ENCODE measurements at regions not wholly inside any gene's neighbourhood (a gene's known extent, or its start where the extent isn't known, plus 50 kb on each side); places are given as distances from the start of the nearest gene placed in this dataset.

DNA sequence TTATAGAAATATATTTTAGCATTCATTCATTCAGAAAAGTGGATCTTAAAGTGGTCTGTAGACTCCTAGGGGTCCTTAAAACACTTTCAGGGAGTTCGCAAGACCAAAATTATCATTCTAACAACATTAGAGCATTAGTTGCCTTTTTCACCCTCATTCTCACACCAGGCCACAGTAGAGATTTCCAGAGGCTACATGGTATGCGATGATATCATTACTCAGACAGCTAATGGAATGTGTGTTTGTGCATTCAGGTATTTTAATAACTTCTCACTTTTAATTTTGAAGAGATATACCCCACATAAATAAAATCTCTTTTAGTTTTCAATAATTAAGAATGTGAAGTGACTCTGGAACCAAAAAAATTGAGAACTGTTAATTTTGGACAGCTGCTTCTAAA lies 206.9 kb downstream of the NSUN3 start:
- 79 to 90% (median 89%) methylated on average over 2 of the region's 2 CpGs for WGBS, 4 donors
- no peak overlapping the region for H3K27ac ChIP-seq
- TF ChIP-seq, protein P1, sequence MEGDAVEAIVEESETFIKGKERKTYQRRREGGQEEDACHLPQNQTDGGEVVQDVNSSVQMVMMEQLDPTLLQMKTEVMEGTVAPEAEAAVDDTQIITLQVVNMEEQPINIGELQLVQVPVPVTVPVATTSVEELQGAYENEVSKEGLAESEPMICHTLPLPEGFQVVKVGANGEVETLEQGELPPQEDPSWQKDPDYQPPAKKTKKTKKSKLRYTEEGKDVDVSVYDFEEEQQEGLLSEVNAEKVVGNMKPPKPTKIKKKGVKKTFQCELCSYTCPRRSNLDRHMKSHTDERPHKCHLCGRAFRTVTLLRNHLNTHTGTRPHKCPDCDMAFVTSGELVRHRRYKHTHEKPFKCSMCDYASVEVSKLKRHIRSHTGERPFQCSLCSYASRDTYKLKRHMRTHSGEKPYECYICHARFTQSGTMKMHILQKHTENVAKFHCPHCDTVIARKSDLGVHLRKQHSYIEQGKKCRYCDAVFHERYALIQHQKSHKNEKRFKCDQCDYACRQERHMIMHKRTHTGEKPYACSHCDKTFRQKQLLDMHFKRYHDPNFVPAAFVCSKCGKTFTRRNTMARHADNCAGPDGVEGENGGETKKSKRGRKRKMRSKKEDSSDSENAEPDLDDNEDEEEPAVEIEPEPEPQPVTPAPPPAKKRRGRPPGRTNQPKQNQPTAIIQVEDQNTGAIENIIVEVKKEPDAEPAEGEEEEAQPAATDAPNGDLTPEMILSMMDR (IDR thresholded peaks at IDR 0.05) = no peak
- TF ChIP-seq POLR2A (IDR thresholded peaks at IDR 0.05) = no peak
- no peaks in the 10 kb centered on the region for H3K27me3 ChIP-seq
- no peaks in the 10 kb centered on the region for H3K36me3 ChIP-seq (replicated peaks in 1 of 2)
- H3K4me1 ChIP-seq (replicated peaks in 1 of 2) = no peaks in the 10 kb centered on the region
- DNase-seq = no peak
- intact Hi-C loops (cut with DNase I) = no loop called here
- H3K4me3 ChIP-seq = no peak overlapping the region
- no peaks in the 10 kb centered on the region for H3K9me3 ChIP-seq (replicated peaks in 1 of 3)

DNA sequence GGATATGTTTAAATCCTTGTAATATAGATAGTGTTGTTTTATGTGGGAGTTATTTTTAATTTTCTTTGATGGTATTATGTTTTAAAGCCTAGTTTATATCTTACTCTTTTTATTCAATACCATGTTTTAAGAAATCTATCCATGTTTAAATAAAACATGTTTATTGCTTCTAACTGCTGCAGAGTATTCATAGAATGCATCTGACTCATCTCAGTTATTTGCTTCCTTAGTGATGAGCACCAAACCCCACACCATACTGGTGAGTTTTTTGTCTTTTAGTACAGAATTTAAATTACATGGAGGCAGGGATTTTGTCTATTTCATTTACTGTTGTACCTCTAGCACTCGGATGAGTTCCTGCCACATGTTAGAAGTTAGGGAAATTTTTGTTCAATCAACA lies 209.2 kb downstream of the NSUN3 start:
- Histone ChIP-seq H3K27ac (no peak overlapping the region), H3K9me3 (replicated peaks in 1 of 3) (no peaks in the 10 kb centered on the region), H3K27me3 (no peaks in the 10 kb centered on the region), H3K36me3 (replicated peaks in 1 of 2) (no peaks in the 10 kb centered on the region), H3K4me1 (replicated peaks in 1 of 2) (no peaks in the 10 kb centered on the region), H3K4me3 (no peak overlapping the region)
- no peak for DNase-seq
- TF ChIP-seq, protein P1 (IDR thresholded peaks at IDR 0.05) = no peak
- no peak for TF ChIP-seq POLR2A (IDR thresholded peaks at IDR 0.05)
- intact Hi-C loops (cut with DNase I) = no loop called here
- WGBS, 4 donors = 89 to 96% (median 90%) methylated on average over 1 of the region's 1 CpG

DNA sequence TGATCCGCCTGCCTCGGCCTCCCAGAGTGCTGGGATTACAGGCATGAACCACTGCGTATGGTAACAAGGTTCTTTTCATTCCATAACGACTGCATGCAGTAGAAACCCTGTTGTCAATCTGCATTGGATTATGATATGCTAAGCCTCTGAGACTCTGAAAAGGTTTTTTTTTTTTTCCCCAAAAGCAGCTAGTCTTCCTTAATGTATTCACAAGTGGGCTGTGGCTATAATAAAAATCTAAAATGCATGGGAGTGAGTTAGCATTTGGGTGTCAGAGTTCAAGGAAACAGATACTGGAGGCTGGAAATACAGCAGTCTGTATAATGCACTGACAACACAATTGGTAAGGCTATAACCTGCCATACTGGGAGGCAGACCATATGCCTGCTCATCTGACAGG lies 218.1 kb downstream of the NSUN3 start:
- TF ChIP-seq POLR2A (IDR thresholded peaks at IDR 0.05) = no peak
- TF ChIP-seq, protein P1 (IDR thresholded peaks at IDR 0.05) = no peak
- intact Hi-C loops (cut with DNase I) = no loop called here
- Histone ChIP-seq H3K9me3 (replicated peaks in 1 of 3) (no peaks in the 10 kb centered on the region), H3K4me3 (no peak overlapping the region), H3K27me3 (no peaks in the 10 kb centered on the region), H3K36me3 (replicated peaks in 1 of 2) (no peaks in the 10 kb centered on the region), H3K27ac (no peak overlapping the region), H3K4me1 (replicated peaks in 1 of 2) (no peaks in the 10 kb centered on the region)
- DNase-seq = no peak
- 76 to 89% (median 84%) methylated on average over 4 of the region's 4 CpGs for WGBS, 4 donors

DNA sequence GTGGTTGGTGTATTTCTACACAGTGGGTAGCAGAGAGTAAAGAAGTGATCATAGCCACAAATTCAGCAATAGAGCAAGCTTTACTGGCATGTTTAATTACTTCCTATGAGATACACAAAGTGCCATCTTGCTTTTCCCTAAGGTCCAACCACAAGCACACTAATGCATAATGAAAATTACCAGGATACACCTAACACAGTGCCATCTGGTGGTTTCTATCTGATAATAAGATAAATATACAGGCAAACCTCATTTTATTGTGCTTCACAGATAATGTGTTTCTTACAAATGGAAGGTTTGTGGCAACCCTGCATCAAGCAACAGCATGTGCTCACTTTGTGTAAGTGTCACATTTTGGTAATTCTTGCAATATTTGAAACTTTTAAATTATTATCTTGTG lies 223.0 kb downstream of the NSUN3 start:
- Histone ChIP-seq H3K9me3 (replicated peaks in 1 of 3) (no peaks in the 10 kb centered on the region), H3K27ac (no peak overlapping the region), H3K4me3 (no peak overlapping the region), H3K4me1 (replicated peaks in 1 of 2) (no peaks in the 10 kb centered on the region), H3K27me3 (no peaks in the 10 kb centered on the region), H3K36me3 (replicated peaks in 1 of 2) (no peaks in the 10 kb centered on the region)
- no peak for TF ChIP-seq POLR2A (IDR thresholded peaks at IDR 0.05)
- TF ChIP-seq, protein P1 (IDR thresholded peaks at IDR 0.05) = peak in 2 of 6 experiments; percentile 17 to 24
- intact Hi-C loops (cut with DNase I) = no loop called here
- DNase-seq = no peak
